ACHN (cell line): ENCODE measurements at regions not wholly inside any gene's neighbourhood (a gene's known extent, or its start where the extent isn't known, plus 50 kb on each side); places are given as distances from the start of the nearest gene placed in this dataset.

Experiments used
- DNase-seq: peaks from one replicate; pipeline ENCODE4 v3.0.0-alpha.2; 2015
- in situ Hi-C: cut with HindIII; loops from 2 replicates; pipeline ENCODE4 v1.10.0; 2017; ENCODE audit warnings: low sequenced_read_pairs, low pct_ligation_motif_present, low pct_unique_long_range_greater_than_20kb

GRCh38 chr13:26503826-26504594 lies 53.5 kb upstream of the WASF3 start:
- in situ Hi-C loops, result no loop called here
- no peak for DNase-seq
